ENCODE measurements at regions not wholly inside any gene's neighbourhood (a gene's known extent, or its start where the extent isn't known, plus 50 kb on each side); places are given as distances from the start of the nearest gene placed in this dataset.

DNA sequence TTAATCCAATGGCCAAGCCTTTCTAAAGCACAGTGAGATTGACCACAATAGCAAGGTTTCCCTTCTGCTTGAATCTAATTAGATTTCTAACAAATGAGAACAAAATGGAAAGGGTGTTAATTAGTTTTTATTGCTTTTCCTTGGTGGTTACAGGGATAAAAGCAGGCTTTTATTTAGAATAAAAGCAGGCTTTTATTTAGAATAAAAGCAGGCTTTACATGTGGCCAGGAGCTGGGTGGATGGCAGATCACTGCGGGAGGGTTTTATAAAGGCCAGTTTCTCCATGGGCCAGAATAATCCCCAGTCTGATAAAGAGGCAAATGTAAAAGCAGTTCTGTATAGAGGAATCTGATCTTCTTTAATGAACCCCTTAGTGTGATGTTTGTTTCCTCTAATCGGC is 470.2 kb downstream of the TMEM232 start:
- TF ChIP-seq, protein P1, sequence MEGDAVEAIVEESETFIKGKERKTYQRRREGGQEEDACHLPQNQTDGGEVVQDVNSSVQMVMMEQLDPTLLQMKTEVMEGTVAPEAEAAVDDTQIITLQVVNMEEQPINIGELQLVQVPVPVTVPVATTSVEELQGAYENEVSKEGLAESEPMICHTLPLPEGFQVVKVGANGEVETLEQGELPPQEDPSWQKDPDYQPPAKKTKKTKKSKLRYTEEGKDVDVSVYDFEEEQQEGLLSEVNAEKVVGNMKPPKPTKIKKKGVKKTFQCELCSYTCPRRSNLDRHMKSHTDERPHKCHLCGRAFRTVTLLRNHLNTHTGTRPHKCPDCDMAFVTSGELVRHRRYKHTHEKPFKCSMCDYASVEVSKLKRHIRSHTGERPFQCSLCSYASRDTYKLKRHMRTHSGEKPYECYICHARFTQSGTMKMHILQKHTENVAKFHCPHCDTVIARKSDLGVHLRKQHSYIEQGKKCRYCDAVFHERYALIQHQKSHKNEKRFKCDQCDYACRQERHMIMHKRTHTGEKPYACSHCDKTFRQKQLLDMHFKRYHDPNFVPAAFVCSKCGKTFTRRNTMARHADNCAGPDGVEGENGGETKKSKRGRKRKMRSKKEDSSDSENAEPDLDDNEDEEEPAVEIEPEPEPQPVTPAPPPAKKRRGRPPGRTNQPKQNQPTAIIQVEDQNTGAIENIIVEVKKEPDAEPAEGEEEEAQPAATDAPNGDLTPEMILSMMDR (IDR thresholded peaks at IDR 0.05; ENCODE audit: insufficient read depth, low read length), result no peak
- TF ChIP-seq SPI1 (IDR thresholded peaks at IDR 0.05; ENCODE audit: borderline replicate concordance, low read depth) (no peak), POLR2AphosphoS5 (IDR thresholded peaks at IDR 0.05; ENCODE audit: low read depth) (no peak), GABPA (IDR thresholded peaks at IDR 0.05; ENCODE audit: low read depth) (no peak)
- TF ChIP-seq, protein P2, sequence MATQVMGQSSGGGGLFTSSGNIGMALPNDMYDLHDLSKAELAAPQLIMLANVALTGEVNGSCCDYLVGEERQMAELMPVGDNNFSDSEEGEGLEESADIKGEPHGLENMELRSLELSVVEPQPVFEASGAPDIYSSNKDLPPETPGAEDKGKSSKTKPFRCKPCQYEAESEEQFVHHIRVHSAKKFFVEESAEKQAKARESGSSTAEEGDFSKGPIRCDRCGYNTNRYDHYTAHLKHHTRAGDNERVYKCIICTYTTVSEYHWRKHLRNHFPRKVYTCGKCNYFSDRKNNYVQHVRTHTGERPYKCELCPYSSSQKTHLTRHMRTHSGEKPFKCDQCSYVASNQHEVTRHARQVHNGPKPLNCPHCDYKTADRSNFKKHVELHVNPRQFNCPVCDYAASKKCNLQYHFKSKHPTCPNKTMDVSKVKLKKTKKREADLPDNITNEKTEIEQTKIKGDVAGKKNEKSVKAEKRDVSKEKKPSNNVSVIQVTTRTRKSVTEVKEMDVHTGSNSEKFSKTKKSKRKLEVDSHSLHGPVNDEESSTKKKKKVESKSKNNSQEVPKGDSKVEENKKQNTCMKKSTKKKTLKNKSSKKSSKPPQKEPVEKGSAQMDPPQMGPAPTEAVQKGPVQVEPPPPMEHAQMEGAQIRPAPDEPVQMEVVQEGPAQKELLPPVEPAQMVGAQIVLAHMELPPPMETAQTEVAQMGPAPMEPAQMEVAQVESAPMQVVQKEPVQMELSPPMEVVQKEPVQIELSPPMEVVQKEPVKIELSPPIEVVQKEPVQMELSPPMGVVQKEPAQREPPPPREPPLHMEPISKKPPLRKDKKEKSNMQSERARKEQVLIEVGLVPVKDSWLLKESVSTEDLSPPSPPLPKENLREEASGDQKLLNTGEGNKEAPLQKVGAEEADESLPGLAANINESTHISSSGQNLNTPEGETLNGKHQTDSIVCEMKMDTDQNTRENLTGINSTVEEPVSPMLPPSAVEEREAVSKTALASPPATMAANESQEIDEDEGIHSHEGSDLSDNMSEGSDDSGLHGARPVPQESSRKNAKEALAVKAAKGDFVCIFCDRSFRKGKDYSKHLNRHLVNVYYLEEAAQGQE (IDR thresholded peaks at IDR 0.05; ENCODE audit: insufficient replicate concordance, low read depth), result no peak
